B cell (primary cell): ENCODE measurements at regions not wholly inside any gene's neighbourhood (a gene's known extent, or its start where the extent isn't known, plus 50 kb on each side); places are given as distances from the start of the nearest gene placed in this dataset.

Source experiments
- ATAC-seq: fragments of 200-7000 bp; cut with Tn5 transposase; one replicate; pipeline ENCODE4 v1.10.0; 2021; ENCODE audit warnings: low read depth, mild to moderate bottlenecking, moderate number of reproducible peaks, moderate library complexity
- CTCF ChIA-PET: fragments of 350-600 bp; sonication (Branson Sonifier 250); formaldehyde crosslinking; loops from one replicate; lab custom pipeline; 2021; ENCODE audit warnings: antibody characterized with exemption, inconsistent platforms; lab: Charles Lee
- POLR2A ChIA-PET: fragments of 350-600 bp; sonication (Branson Sonifier 250); formaldehyde crosslinking; loops from one replicate; lab custom pipeline; 2021; ENCODE audit warnings: antibody characterized with exemption; lab: Charles Lee
- DNase-seq: peaks from one replicate; pipeline ENCODE4 v3.0.0; 2013
- H2AFZ ChIP-seq: 2 replicates; pipeline ENCODE4 v1.6.1; 2012; ENCODE audit warnings: mild to moderate bottlenecking, low read depth, low read length; ENCODE audit not compliant: insufficient read depth, poor library complexity, severe bottlenecking
- H3K27ac ChIP-seq, 2 donors: 1 replicate in 1 of 2; 2 replicates in 1 of 2; pipeline ENCODE4 v1.5.1; 2012 to 2013; ENCODE audit warnings: low read length in 2 of 2, mild to moderate bottlenecking in 2 of 2, moderate library complexity in 1 of 2
- H3K27me3 ChIP-seq, 4 experiments: fragments of 200-600 bp in 1 of 4; sonication (generic) in 1 of 4; replicated peaks in 1 of 4; 1 replicate in 2 of 4; 2 replicates in 2 of 4; pipeline versions ENCODE4 v1.6.1 to v1.7.0; 2013 to 2016; ENCODE audit warnings: low read length in 3 of 4, mild to moderate bottlenecking in 2 of 4, mixed read lengths in 1 of 4, moderate library complexity in 1 of 4; ENCODE audit not compliant: insufficient read depth in 4 of 4, control insufficient read depth in 3 of 4; ENCODE audit errors: control extremely low read depth in 1 of 4
- H3K36me3 ChIP-seq, 2 experiments: replicated peaks in 1 of 2; 1 replicate in 1 of 2; 2 replicates in 1 of 2; pipeline versions ENCODE4 v1.6.1 to v1.7.1; 2013; ENCODE audit warnings: low read length in 1 of 2; ENCODE audit not compliant: insufficient read depth in 2 of 2, control insufficient read depth in 1 of 2; ENCODE audit errors: control extremely low read depth in 1 of 2, extremely low read depth in 1 of 2
- H3K4me1 ChIP-seq, 2 donors: fragments of 200-600 bp in 1 of 2; sonication (generic) in 1 of 2; 1 replicate in 1 of 2; 2 replicates in 1 of 2; pipeline versions ENCODE4 v1.5.1 to v1.6.1; 2013 to 2017; ENCODE audit warnings: low read length in 2 of 2; ENCODE audit not compliant: control insufficient read depth in 2 of 2, insufficient read depth in 2 of 2
- H3K4me2 ChIP-seq: replicated peaks from 2 replicates; pipeline ENCODE3; 2012; ENCODE audit warnings: mild to moderate bottlenecking, low read depth, low read length; ENCODE audit not compliant: poor library complexity, severe bottlenecking
- H3K4me3 ChIP-seq, 5 experiments: fragments of 200-600 bp in 1 of 5; sonication (generic) in 1 of 5; 1 replicate in 3 of 5; 2 replicates in 2 of 5; pipeline versions ENCODE4 v1.5.1 to v1.7.0; 2011 to 2016; ENCODE audit warnings: low read length in 4 of 5, mild to moderate bottlenecking in 4 of 5, low read depth in 2 of 5, control low read depth in 1 of 5, moderate library complexity in 1 of 5; ENCODE audit not compliant: insufficient read depth in 1 of 5; ENCODE audit errors: control extremely low read depth in 1 of 5, extremely low read depth in 1 of 5
- H3K79me2 ChIP-seq: fragments of 200-600 bp; sonication (generic); one replicate; pipeline ENCODE4 v1.6.0; 2016; ENCODE audit warnings: low read length; ENCODE audit not compliant: control insufficient read depth, insufficient read depth
- H3K9ac ChIP-seq: fragments of 200-600 bp; sonication (generic); 2 replicates; pipeline ENCODE4 v1.6.1; 2017; ENCODE audit warnings: mild to moderate bottlenecking, low read length, moderate library complexity
- H3K9me3 ChIP-seq, 3 donors: one replicate each; pipeline versions ENCODE4 v1.6.1 to v1.7.1; 2013; ENCODE audit warnings: low read length in 2 of 3; ENCODE audit not compliant: control insufficient read depth in 2 of 3, insufficient read depth in 1 of 3; ENCODE audit errors: control extremely low read depth in 1 of 3
- H4K20me1 ChIP-seq: 2 replicates; pipeline ENCODE4 v1.6.0; 2012; ENCODE audit warnings: mild to moderate bottlenecking, low read length; ENCODE audit not compliant: insufficient read depth, control insufficient read depth, poor library complexity, severe bottlenecking
- H3K27ac Mint-ChIP-seq: one replicate; pipeline ENCODE4 v1.8.0; 2021; ENCODE audit warnings: mixed read lengths
- H3K27me3 Mint-ChIP-seq: one replicate; pipeline ENCODE4 v1.8.0; 2021; ENCODE audit warnings: mixed read lengths
- H3K4me1 Mint-ChIP-seq: one replicate; pipeline ENCODE4 v1.8.0; 2021; ENCODE audit warnings: mixed read lengths
- H3K4me3 Mint-ChIP-seq: one replicate; pipeline ENCODE4 v1.8.0; 2021; ENCODE audit warnings: mixed read lengths
- H3K9me3 Mint-ChIP-seq: one replicate; pipeline ENCODE4 v1.8.0; 2022; ENCODE audit warnings: mixed read lengths; ENCODE audit not compliant: insufficient read depth
- EZH2 ChIP-seq: IDR thresholded peaks from 2 replicates; pipeline ENCODE4 v1.6.1; 2012; ENCODE audit warnings: borderline replicate concordance, low read depth, mild to moderate bottlenecking, moderate library complexity, low read length; ENCODE audit not compliant: insufficient read depth, poor library complexity, severe bottlenecking
- WGBS: methylation state at CpG from one replicate; pipeline ENCODE4 v1.1.5; 2013; ENCODE audit warnings: missing lambda C conversion rate; ENCODE audit not compliant: insufficient coverage; 5-methylcytosine and 5-hydroxymethylcytosine counted together
- intact Hi-C: fragments of 100-400 bp; cut with micrococcal nuclease; formaldehyde crosslinking; loops from one replicate; pipeline ENCODE4 v1.10.0; 2022
- TF ChIP-seq, protein P1 (sequence below): fragments of 200-600 bp; IDR thresholded peaks from one replicate; pipeline ENCODE4 v1.8.0; 2022; ENCODE audit warnings: antibody characterized with exemption, mild to moderate bottlenecking

GRCh38 chr21:20639026-20639425 is 359.2 kb upstream of the NCAM2 start:
- Mint-ChIP-seq H3K27me3 (no peaks in the 10 kb centered on the region), H3K4me3 (no peak overlapping the region), H3K9me3 (peaks cover 4% of the 10 kb centered on the region), H3K4me1 (no peaks in the 10 kb centered on the region), H3K27ac (no peak overlapping the region)
- Histone ChIP-seq H3K79me2 (no peaks in the 10 kb centered on the region), H3K9ac (no peak overlapping the region), H3K27me3 (no peaks in the 10 kb centered on the region), H3K9me3 (peaks cover 0 to 4% (median 0%) of the 10 kb centered on the region in 3 donors), H4K20me1 (no peaks in the 10 kb centered on the region), H3K4me3 (no peak overlapping the region), H2AFZ (no peak overlapping the region), H3K4me2 (no peak overlapping the region), H3K4me1 (no peaks in the 10 kb centered on the region), H3K36me3 (no peaks in the 10 kb centered on the region), H3K27ac (no peak overlapping the region)
- no peak for ATAC-seq
- intact Hi-C loops, result no loop called here
- DNase-seq, result no peak
- WGBS, result 100% methylated on average over 1 of the region's 2 CpGs
- POLR2A ChIA-PET, result no interaction called here
- CTCF ChIA-PET, result no interaction called here
- TF ChIP-seq, protein P1, sequence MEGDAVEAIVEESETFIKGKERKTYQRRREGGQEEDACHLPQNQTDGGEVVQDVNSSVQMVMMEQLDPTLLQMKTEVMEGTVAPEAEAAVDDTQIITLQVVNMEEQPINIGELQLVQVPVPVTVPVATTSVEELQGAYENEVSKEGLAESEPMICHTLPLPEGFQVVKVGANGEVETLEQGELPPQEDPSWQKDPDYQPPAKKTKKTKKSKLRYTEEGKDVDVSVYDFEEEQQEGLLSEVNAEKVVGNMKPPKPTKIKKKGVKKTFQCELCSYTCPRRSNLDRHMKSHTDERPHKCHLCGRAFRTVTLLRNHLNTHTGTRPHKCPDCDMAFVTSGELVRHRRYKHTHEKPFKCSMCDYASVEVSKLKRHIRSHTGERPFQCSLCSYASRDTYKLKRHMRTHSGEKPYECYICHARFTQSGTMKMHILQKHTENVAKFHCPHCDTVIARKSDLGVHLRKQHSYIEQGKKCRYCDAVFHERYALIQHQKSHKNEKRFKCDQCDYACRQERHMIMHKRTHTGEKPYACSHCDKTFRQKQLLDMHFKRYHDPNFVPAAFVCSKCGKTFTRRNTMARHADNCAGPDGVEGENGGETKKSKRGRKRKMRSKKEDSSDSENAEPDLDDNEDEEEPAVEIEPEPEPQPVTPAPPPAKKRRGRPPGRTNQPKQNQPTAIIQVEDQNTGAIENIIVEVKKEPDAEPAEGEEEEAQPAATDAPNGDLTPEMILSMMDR, result no peak
- no peak for TF ChIP-seq EZH2

GRCh38 chr21:20641241-20641640 is 357.0 kb upstream of the NCAM2 start:
- Mint-ChIP-seq H3K27me3 (no peaks in the 10 kb centered on the region), H3K27ac (no peak overlapping the region), H3K9me3 (peaks cover 4% of the 10 kb centered on the region), H3K4me1 (no peaks in the 10 kb centered on the region), H3K4me3 (no peak overlapping the region)
- peaks cover 4 to 13% (median 6%) of the 10 kb centered on the region in 3 donors for H3K9me3 ChIP-seq
- no CpG with 5 or more reads among the region's 2 CpGs for WGBS
- no peaks in the 10 kb centered on the region for H3K79me2 ChIP-seq
- intact Hi-C loops, result no loop called here
- DNase-seq (no peak), ATAC-seq (no peak)
- no peak overlapping the region for H3K4me2 ChIP-seq
- no peaks in the 10 kb centered on the region for H3K27me3 ChIP-seq
- no peak for TF ChIP-seq EZH2
- TF ChIP-seq, protein P1, result no peak
- CTCF ChIA-PET, result no interaction called here
- H3K27ac ChIP-seq, result no peak overlapping the region
- POLR2A ChIA-PET, result no interaction called here
- no peaks in the 10 kb centered on the region for H3K4me1 ChIP-seq
- no peak overlapping the region for H2AFZ ChIP-seq
- H3K36me3 ChIP-seq, result no peaks in the 10 kb centered on the region
- H3K9ac ChIP-seq, result no peak overlapping the region
- no peak overlapping the region for H3K4me3 ChIP-seq
- H4K20me1 ChIP-seq, result no peaks in the 10 kb centered on the region
